SU-DHL-6 (cell line): ENCODE measurements at regions not wholly inside any gene's neighbourhood (a gene's known extent, or its start where the extent isn't known, plus 50 kb on each side); places are given as distances from the start of the nearest gene placed in this dataset.

Source experiments
- H2AFZ ChIP-seq: fragments of 200-600 bp; sonication (generic); 2 replicates; pipeline ENCODE4 v1.6.1; 2014; ENCODE audit warnings: low read depth, mild to moderate bottlenecking, moderate library complexity, mixed read lengths, antibody characterized with exemption, low read length; ENCODE audit not compliant: severe bottlenecking
- H3F3A ChIP-seq: fragments of 200-600 bp; shearing (Covaris generic); 2 replicates; pipeline ENCODE4 v1.6.0; 2016; ENCODE audit warnings: antibody characterized with exemption, mild to moderate bottlenecking; ENCODE audit not compliant: insufficient read depth
- H3K27ac ChIP-seq: fragments of 200-600 bp; sonication (generic); 2 replicates; pipeline ENCODE4 v1.5.1; 2016; ENCODE audit warnings: low read depth, mild to moderate bottlenecking, low read length, moderate library complexity, mixed read lengths
- H3K27me3 ChIP-seq: fragments of 200-600 bp; sonication (generic), shearing (Covaris generic); 2 replicates; pipeline ENCODE4 v1.6.0; 2014; ENCODE audit warnings: mild to moderate bottlenecking, low read length
- H3K36me3 ChIP-seq: fragments of 200-600 bp; sonication (generic); 2 replicates; pipeline ENCODE4 v1.6.1; 2014; ENCODE audit warnings: mild to moderate bottlenecking, low read length, mixed read lengths
- H3K4me2 ChIP-seq: fragments of 300-600, 200-600 bp; shearing (Covaris generic), sonication (generic); 2 replicates; pipeline ENCODE4 v1.6.0; 2014; ENCODE audit warnings: low read length, low read depth, mild to moderate bottlenecking; ENCODE audit not compliant: poor library complexity, severe bottlenecking
- H3K4me3 ChIP-seq: fragments of 200-600 bp; sonication (generic); 2 replicates; pipeline ENCODE4 v1.5.1; 2014; ENCODE audit warnings: antibody characterized with exemption, low read length, mild to moderate bottlenecking, mixed read lengths; ENCODE audit not compliant: insufficient read depth, poor library complexity, severe bottlenecking
- H3K79me2 ChIP-seq: fragments of 200-600 bp; sonication (generic); 2 replicates; pipeline ENCODE4 v1.6.1; 2014; ENCODE audit warnings: mild to moderate bottlenecking, low read length, moderate library complexity; ENCODE audit not compliant: insufficient read depth
- H3K9ac ChIP-seq: fragments of 200-600 bp; sonication (generic); 2 replicates; pipeline ENCODE4 v1.7.0; 2014; ENCODE audit warnings: mild to moderate bottlenecking, low read length
- H3K9me2 ChIP-seq: fragments of 200-600 bp; sonication (generic); replicated peaks from 2 replicates; pipeline ENCODE4 v1.6.1; 2014; ENCODE audit warnings: low read length; ENCODE audit not compliant: insufficient read depth
- H3K9me3 ChIP-seq: fragments of 200-600 bp; sonication (generic); 2 replicates; pipeline ENCODE4 v1.6.1; 2014; ENCODE audit warnings: low read length, mixed read lengths; ENCODE audit not compliant: insufficient read depth
- H4K20me1 ChIP-seq: fragments of 200-600 bp; sonication (generic); 2 replicates; pipeline ENCODE4 v1.6.1; 2014; ENCODE audit warnings: low read depth, mild to moderate bottlenecking, antibody characterized with exemption, low read length, moderate library complexity, mixed read lengths
- EZH2phosphoT487 ChIP-seq: fragments of 200-600 bp; sonication (generic), shearing (Covaris generic); conservative IDR thresholded peaks from 2 replicates; pipeline ENCODE4 v1.6.1; 2018; ENCODE audit warnings: mild to moderate bottlenecking, antibody characterized with exemption, low read length, moderate library complexity, mixed read lengths
- TF ChIP-seq, protein P1 (sequence below): fragments of 200-600 bp; sonication (generic); IDR thresholded peaks from one replicate; pipeline ENCODE4 v1.5.1; 2017; ENCODE audit warnings: antibody characterized with exemption, mild to moderate bottlenecking, low read length, moderate library complexity; ENCODE audit not compliant: insufficient read depth, poor library complexity, severe bottlenecking

GRCh38 chr18:78891185-78891762, 88.3 kb upstream of the SALL3 start:
- Histone ChIP-seq H3K27me3 (no peaks in the 10 kb centered on the region), H3K27ac (no peak overlapping the region), H3K4me2 (no peak overlapping the region), H4K20me1 (no peaks in the 10 kb centered on the region), H3K4me3 (no peak overlapping the region), H3K79me2 (no peaks in the 10 kb centered on the region), H3K9me3 (peaks cover 15% of the 10 kb centered on the region), H3K9ac (no peak overlapping the region), H3K9me2 (no peaks in the 10 kb centered on the region), H3K36me3 (peaks cover 4% of the 10 kb centered on the region; the same call in 1 of the 2 replicates), H2AFZ (no peak overlapping the region), H3F3A (no peaks in the 10 kb centered on the region)
- TF ChIP-seq EZH2phosphoT487, result no peak
- TF ChIP-seq, protein P1, sequence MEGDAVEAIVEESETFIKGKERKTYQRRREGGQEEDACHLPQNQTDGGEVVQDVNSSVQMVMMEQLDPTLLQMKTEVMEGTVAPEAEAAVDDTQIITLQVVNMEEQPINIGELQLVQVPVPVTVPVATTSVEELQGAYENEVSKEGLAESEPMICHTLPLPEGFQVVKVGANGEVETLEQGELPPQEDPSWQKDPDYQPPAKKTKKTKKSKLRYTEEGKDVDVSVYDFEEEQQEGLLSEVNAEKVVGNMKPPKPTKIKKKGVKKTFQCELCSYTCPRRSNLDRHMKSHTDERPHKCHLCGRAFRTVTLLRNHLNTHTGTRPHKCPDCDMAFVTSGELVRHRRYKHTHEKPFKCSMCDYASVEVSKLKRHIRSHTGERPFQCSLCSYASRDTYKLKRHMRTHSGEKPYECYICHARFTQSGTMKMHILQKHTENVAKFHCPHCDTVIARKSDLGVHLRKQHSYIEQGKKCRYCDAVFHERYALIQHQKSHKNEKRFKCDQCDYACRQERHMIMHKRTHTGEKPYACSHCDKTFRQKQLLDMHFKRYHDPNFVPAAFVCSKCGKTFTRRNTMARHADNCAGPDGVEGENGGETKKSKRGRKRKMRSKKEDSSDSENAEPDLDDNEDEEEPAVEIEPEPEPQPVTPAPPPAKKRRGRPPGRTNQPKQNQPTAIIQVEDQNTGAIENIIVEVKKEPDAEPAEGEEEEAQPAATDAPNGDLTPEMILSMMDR, result no peak

DNA sequence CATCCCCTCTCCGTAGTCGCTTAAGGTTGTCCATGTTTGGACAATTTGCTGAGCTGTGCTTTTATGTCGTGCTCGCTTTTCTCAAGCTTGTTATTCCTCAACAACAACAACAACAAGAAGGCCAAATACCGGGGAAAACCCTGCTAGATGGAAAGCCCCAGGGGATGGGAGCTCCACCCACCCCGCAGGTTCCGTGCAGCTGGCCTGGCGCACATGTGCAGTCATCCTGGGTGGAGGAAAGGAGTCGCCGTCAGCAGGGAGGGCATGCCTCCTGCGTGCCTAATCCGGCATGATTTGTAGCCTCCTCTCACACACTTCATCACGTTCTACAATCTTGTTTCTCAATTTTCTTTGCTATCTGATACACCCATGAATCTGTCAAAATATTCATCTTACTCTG, 87.4 kb upstream of the SALL3 start:
- no peak overlapping the region for H3K27ac ChIP-seq
- H3F3A ChIP-seq, result no peaks in the 10 kb centered on the region
- H3K9me2 ChIP-seq, result no peaks in the 10 kb centered on the region
- TF ChIP-seq, protein P1, result no peak
- TF ChIP-seq EZH2phosphoT487, result no peak
- no peak overlapping the region for H3K4me3 ChIP-seq
- H3K9me3 ChIP-seq, result peaks cover 15% of the 10 kb centered on the region
- H4K20me1 ChIP-seq, result no peaks in the 10 kb centered on the region
- H3K79me2 ChIP-seq, result no peaks in the 10 kb centered on the region
- peaks cover 4% of the 10 kb centered on the region; the same call in 1 of the 2 replicates for H3K36me3 ChIP-seq
- H2AFZ ChIP-seq, result no peak overlapping the region
- no peak overlapping the region for H3K4me2 ChIP-seq
- H3K9ac ChIP-seq, result no peak overlapping the region
- no peaks in the 10 kb centered on the region for H3K27me3 ChIP-seq

GRCh38 chr18:78892721-78893120, 86.9 kb upstream of the SALL3 start:
- H3K9me2 ChIP-seq, result no peaks in the 10 kb centered on the region
- TF ChIP-seq EZH2phosphoT487, result no peak
- TF ChIP-seq, protein P1, result no peak
- H3K4me2 ChIP-seq, result no peak overlapping the region
- H3K9ac ChIP-seq, result no peak overlapping the region
- H2AFZ ChIP-seq, result no peak overlapping the region
- H3K79me2 ChIP-seq, result no peaks in the 10 kb centered on the region
- no peak overlapping the region for H3K27ac ChIP-seq
- no peaks in the 10 kb centered on the region for H3F3A ChIP-seq
- H3K4me3 ChIP-seq, result no peak overlapping the region
- no peaks in the 10 kb centered on the region for H3K27me3 ChIP-seq
- H3K9me3 ChIP-seq, result peaks cover 15% of the 10 kb centered on the region
- no peaks in the 10 kb centered on the region for H4K20me1 ChIP-seq
- peaks cover 4% of the 10 kb centered on the region; the same call in 1 of the 2 replicates for H3K36me3 ChIP-seq
